Central memory CD8-positive, alpha-beta T cell (primary cell): ENCODE measurements at regions not wholly inside any gene's neighbourhood (a gene's known extent, or its start where the extent isn't known, plus 50 kb on each side); places are given as distances from the start of the nearest gene placed in this dataset.
"Not testable (repeated sequence)": the region's sequence is repeated elsewhere in the genome, so short reads cannot be mapped to it uniquely, and the experiment has no call there.

ENCODE experiments used
- ATAC-seq: fragments of 150-1000 bp; cut with Tn5 transposase; replicated peaks from 2 replicates; pipeline ENCODE4 v1.10.0; 2022; ENCODE audit warnings: mild to moderate bottlenecking, moderate FRiP score, moderate number of reproducible peaks; ENCODE audit not compliant: poor library complexity, severe bottlenecking; ENCODE audit errors: extremely low read depth
- DNase-seq, 2 donors: peaks; one replicate each; pipeline ENCODE4 v3.0.0; 2021; ENCODE audit warnings: low spot score in 2 of 2
- H3K27ac Mint-ChIP-seq: one replicate; pipeline ENCODE4 v1.8.0; 2022; ENCODE audit warnings: low read depth, mild to moderate bottlenecking, moderate library complexity, mixed read lengths
- H3K27me3 Mint-ChIP-seq: one replicate; pipeline ENCODE4 v1.8.0; 2022; ENCODE audit warnings: mixed read lengths
- H3K36me3 Mint-ChIP-seq: one replicate; pipeline ENCODE4 v1.8.0; 2022; ENCODE audit warnings: mild to moderate bottlenecking, moderate library complexity, mixed read lengths; ENCODE audit not compliant: insufficient read depth
- H3K4me1 Mint-ChIP-seq: one replicate; pipeline ENCODE4 v1.8.0; 2022; ENCODE audit warnings: mixed read lengths
- H3K4me3 Mint-ChIP-seq: one replicate; pipeline ENCODE4 v1.8.0; 2022; ENCODE audit warnings: mild to moderate bottlenecking, moderate library complexity, mixed read lengths
- H3K9me3 Mint-ChIP-seq: one replicate; pipeline ENCODE4 v1.8.0; 2022; ENCODE audit warnings: mixed read lengths

- Mint-ChIP-seq H3K27ac (no peak overlapping the region), H3K4me3 (no peak overlapping the region), H3K4me1 (no peaks in the 10 kb centered on the region), H3K27me3 (peaks cover 48% of the 10 kb centered on the region), H3K9me3 (no peaks in the 10 kb centered on the region), H3K36me3 (no peaks in the 10 kb centered on the region)
- DNase-seq: no peak
- no peak for ATAC-seq
Measured at GRCh38 chr4:140238351-140239056, 84.5 kb upstream of the MAML3 start.

- Mint-ChIP-seq H3K36me3 (no peaks in the 10 kb centered on the region), H3K4me1 (no peaks in the 10 kb centered on the region), H3K27me3 (peaks cover 51% of the 10 kb centered on the region), H3K27ac (no peak overlapping the region), H3K4me3 (no peak overlapping the region), H3K9me3 (no peaks in the 10 kb centered on the region)
- no peak for ATAC-seq
- no peak for DNase-seq
Measured at GRCh38 chr4:140237616-140238350, 83.8 kb upstream of the MAML3 start.

- H3K27ac Mint-ChIP-seq: no peak overlapping the region
Measured at GRCh38 chr4:140236654-140237169, 82.7 kb upstream of the MAML3 start.

GRCh38 chr4:140234697-140235060 lies 80.7 kb upstream of the MAML3 start:
- H3K27me3 Mint-ChIP-seq: peaks cover 71% of the 10 kb centered on the region
- no peak for DNase-seq
- ATAC-seq: no peak
- H3K4me1 Mint-ChIP-seq: no peaks in the 10 kb centered on the region
- no peak overlapping the region for H3K4me3 Mint-ChIP-seq
- no peak overlapping the region for H3K27ac Mint-ChIP-seq
- H3K9me3 Mint-ChIP-seq: no peaks in the 10 kb centered on the region
- no peaks in the 10 kb centered on the region for H3K36me3 Mint-ChIP-seq

More at GRCh38 chr4:140236654-140237169, 82.7 kb upstream of the MAML3 start:
- ATAC-seq: no peak
- Mint-ChIP-seq H3K36me3 (no peaks in the 10 kb centered on the region), H3K4me1 (no peaks in the 10 kb centered on the region), H3K9me3 (no peaks in the 10 kb centered on the region), H3K27me3 (peaks cover 61% of the 10 kb centered on the region), H3K4me3 (no peak overlapping the region)
- DNase-seq: no peak

- Mint-ChIP-seq H3K27me3 (peaks cover 68% of the 10 kb centered on the region), H3K4me1 (no peaks in the 10 kb centered on the region), H3K36me3 (no peaks in the 10 kb centered on the region), H3K4me3 (no peak overlapping the region), H3K9me3 (no peaks in the 10 kb centered on the region), H3K27ac (no peak overlapping the region)
- DNase-seq (no peak), ATAC-seq (no peak)
Measured at GRCh38 chr4:140233791-140234696, 80.1 kb upstream of the MAML3 start.

- no peak overlapping the region for H3K27ac Mint-ChIP-seq
- no peak for ATAC-seq
- H3K9me3 Mint-ChIP-seq: no peaks in the 10 kb centered on the region
Measured at GRCh38 chr4:140229881-140230280, 75.9 kb upstream of the MAML3 start.

GRCh38 chr4:140227286-140227685 lies 73.3 kb upstream of the MAML3 start:
- H3K36me3 Mint-ChIP-seq: no peaks in the 10 kb centered on the region
- no peak for ATAC-seq
- no peak for DNase-seq
- H3K4me3 Mint-ChIP-seq: no peak overlapping the region
- H3K4me1 Mint-ChIP-seq: no peaks in the 10 kb centered on the region
- H3K9me3 Mint-ChIP-seq: no peaks in the 10 kb centered on the region
- no peak overlapping the region for H3K27ac Mint-ChIP-seq
- H3K27me3 Mint-ChIP-seq: peaks cover 28% of the 10 kb centered on the region

More at GRCh38 chr4:140229881-140230280, 75.9 kb upstream of the MAML3 start:
- Mint-ChIP-seq H3K36me3 (no peaks in the 10 kb centered on the region), H3K27me3 (peaks cover 35% of the 10 kb centered on the region), H3K4me3 (no peak overlapping the region), H3K4me1 (no peaks in the 10 kb centered on the region)
- no peak for DNase-seq

GRCh38 chr4:140223056-140223810 lies 69.2 kb upstream of the MAML3 start:
- H3K4me1 Mint-ChIP-seq: no peaks in the 10 kb centered on the region
- no peak for DNase-seq
- H3K4me3 Mint-ChIP-seq: no peak overlapping the region
- no peak overlapping the region for H3K27ac Mint-ChIP-seq
- H3K27me3 Mint-ChIP-seq: peaks cover 21% of the 10 kb centered on the region
- no peaks in the 10 kb centered on the region for H3K9me3 Mint-ChIP-seq
- no peak for ATAC-seq
- H3K36me3 Mint-ChIP-seq: no peaks in the 10 kb centered on the region

GRCh38 chr4:140222171-140222570 lies 68.2 kb upstream of the MAML3 start:
- no peak overlapping the region for H3K27ac Mint-ChIP-seq
- no peaks in the 10 kb centered on the region for H3K9me3 Mint-ChIP-seq
- ATAC-seq: no peak
- DNase-seq: no peak
- H3K4me3 Mint-ChIP-seq: no peak overlapping the region
- H3K27me3 Mint-ChIP-seq: peaks cover 21% of the 10 kb centered on the region
- H3K36me3 Mint-ChIP-seq: no peaks in the 10 kb centered on the region
- H3K4me1 Mint-ChIP-seq: no peaks in the 10 kb centered on the region

- ATAC-seq: no peak
- no peaks in the 10 kb centered on the region for H3K9me3 Mint-ChIP-seq
Measured at GRCh38 chr4:140220058-140220457, 66.1 kb upstream of the MAML3 start.

GRCh38 chr4:140219567-140219966 lies 65.6 kb upstream of the MAML3 start:
- Mint-ChIP-seq H3K9me3 (no peaks in the 10 kb centered on the region), H3K36me3 (no peaks in the 10 kb centered on the region)
- no peak for ATAC-seq

More at GRCh38 chr4:140220058-140220457, 66.1 kb upstream of the MAML3 start:
- Mint-ChIP-seq H3K4me3 (no peak overlapping the region), H3K27me3 (peaks cover 21% of the 10 kb centered on the region), H3K27ac (no peak overlapping the region), H3K36me3 (no peaks in the 10 kb centered on the region), H3K4me1 (peaks cover 3% of the 10 kb centered on the region)
- DNase-seq: no peak

GRCh38 chr4:140219070-140219469 lies 65.1 kb upstream of the MAML3 start:
- not testable (repeated sequence) for H3K9me3 Mint-ChIP-seq, H3K4me1 Mint-ChIP-seq, H3K4me3 Mint-ChIP-seq, DNase-seq, ATAC-seq, H3K27ac Mint-ChIP-seq, H3K36me3 Mint-ChIP-seq
- H3K27me3 Mint-ChIP-seq: peaks cover 21% of the 10 kb centered on the region

More at GRCh38 chr4:140219567-140219966, 65.6 kb upstream of the MAML3 start:
- H3K4me1 Mint-ChIP-seq: peaks cover 7% of the 10 kb centered on the region
- no peak for DNase-seq
- H3K27ac Mint-ChIP-seq: no peak overlapping the region
- no peak overlapping the region for H3K4me3 Mint-ChIP-seq
- peaks cover 21% of the 10 kb centered on the region for H3K27me3 Mint-ChIP-seq
